Peyer's patch (tissue), 4 donors: ENCODE measurements at regions not wholly inside any gene's neighbourhood (a gene's known extent, or its start where the extent isn't known, plus 50 kb on each side); places are given as distances from the start of the nearest gene placed in this dataset.

Source experiments
- DNase-seq, 3 donors: peaks; one replicate each; pipeline ENCODE4 v3.0.0-alpha.2; 2017 to 2019
- H3K27ac ChIP-seq, 4 donors: fragments of 200-600 bp; sonication (generic); one replicate each; pipeline ENCODE4 v1.5.1; 2016 to 2019
- H3K27me3 ChIP-seq, 2 donors: fragments of 200-600 bp; sonication (generic); one replicate each; pipeline ENCODE4 v1.5.1; 2019
- H3K36me3 ChIP-seq, 3 donors: fragments of 200-600 bp; sonication (generic); one replicate each; pipeline ENCODE4 v1.5.1; 2016 to 2019
- H3K4me1 ChIP-seq, 4 donors: fragments of 200-600 bp; sonication (generic); one replicate each; pipeline ENCODE4 v1.5.1; 2016 to 2019
- H3K4me3 ChIP-seq, 4 donors: fragments of 200-600 bp; sonication (generic); 1 replicate in 3 of 4; 2 replicates in 1 of 4; pipeline ENCODE4 v1.5.1; 2016 to 2019; ENCODE audit warnings: mild to moderate bottlenecking in 1 of 4
- H3K9me3 ChIP-seq, 4 donors: fragments of 200-600 bp; sonication (generic); one replicate each; pipeline ENCODE4 v1.5.1; 2016 to 2019; ENCODE audit warnings: mild to moderate bottlenecking in 1 of 4
- POLR2A ChIP-seq, 2 donors: fragments of 450-650 bp; IDR thresholded peaks; one replicate each; pipeline ENCODE4 v1.5.1; 2017; ENCODE audit warnings: antibody characterized with exemption in 2 of 2, mild to moderate bottlenecking in 2 of 2, moderate library complexity in 2 of 2
- TF ChIP-seq, protein P1 (sequence below), 6 experiments: fragments of 450-650 bp in 4 of 6; fragments of 200-600 bp in 2 of 6; sonication (generic) in 1 of 6; IDR thresholded peaks; one replicate each; pipeline ENCODE4 v1.5.1; 2017 to 2019; ENCODE audit warnings: antibody characterized with exemption in 6 of 6, mild to moderate bottlenecking in 3 of 6, moderate library complexity in 1 of 6

DNA sequence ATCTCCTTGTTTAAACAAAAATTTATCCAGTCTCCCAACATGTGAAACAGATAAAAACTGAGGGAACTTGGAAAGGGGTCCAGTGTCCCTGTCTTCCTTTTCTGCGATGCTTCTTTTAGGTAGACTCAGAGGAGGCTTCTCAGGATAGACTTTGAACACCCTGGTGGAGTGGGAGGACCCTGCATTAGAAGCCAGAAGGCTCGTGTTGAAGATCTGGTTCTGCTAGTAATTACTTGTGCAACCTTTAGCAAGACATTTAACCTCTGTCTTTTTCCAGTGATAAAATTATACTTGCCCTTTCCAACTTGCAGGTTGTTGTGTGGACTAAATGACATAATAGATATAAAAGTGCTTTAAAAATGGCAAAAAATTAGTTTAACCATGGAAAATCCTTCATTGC is 67.1 kb upstream of the PREP start:
- Histone ChIP-seq H3K27ac (no peak overlapping the region), H3K4me3 (no peak overlapping the region), H3K36me3 (no peaks in the 10 kb centered on the region), H3K27me3 (no peaks in the 10 kb centered on the region), H3K9me3 (peaks cover 0 to 8% (median 0%) of the 10 kb centered on the region in 4 donors), H3K4me1 (no peaks in the 10 kb centered on the region)
- TF ChIP-seq POLR2A (IDR thresholded peaks at IDR 0.05) = no peak
- TF ChIP-seq, protein P1, sequence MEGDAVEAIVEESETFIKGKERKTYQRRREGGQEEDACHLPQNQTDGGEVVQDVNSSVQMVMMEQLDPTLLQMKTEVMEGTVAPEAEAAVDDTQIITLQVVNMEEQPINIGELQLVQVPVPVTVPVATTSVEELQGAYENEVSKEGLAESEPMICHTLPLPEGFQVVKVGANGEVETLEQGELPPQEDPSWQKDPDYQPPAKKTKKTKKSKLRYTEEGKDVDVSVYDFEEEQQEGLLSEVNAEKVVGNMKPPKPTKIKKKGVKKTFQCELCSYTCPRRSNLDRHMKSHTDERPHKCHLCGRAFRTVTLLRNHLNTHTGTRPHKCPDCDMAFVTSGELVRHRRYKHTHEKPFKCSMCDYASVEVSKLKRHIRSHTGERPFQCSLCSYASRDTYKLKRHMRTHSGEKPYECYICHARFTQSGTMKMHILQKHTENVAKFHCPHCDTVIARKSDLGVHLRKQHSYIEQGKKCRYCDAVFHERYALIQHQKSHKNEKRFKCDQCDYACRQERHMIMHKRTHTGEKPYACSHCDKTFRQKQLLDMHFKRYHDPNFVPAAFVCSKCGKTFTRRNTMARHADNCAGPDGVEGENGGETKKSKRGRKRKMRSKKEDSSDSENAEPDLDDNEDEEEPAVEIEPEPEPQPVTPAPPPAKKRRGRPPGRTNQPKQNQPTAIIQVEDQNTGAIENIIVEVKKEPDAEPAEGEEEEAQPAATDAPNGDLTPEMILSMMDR (IDR thresholded peaks at IDR 0.05) = no peak
- no peak for DNase-seq

DNA sequence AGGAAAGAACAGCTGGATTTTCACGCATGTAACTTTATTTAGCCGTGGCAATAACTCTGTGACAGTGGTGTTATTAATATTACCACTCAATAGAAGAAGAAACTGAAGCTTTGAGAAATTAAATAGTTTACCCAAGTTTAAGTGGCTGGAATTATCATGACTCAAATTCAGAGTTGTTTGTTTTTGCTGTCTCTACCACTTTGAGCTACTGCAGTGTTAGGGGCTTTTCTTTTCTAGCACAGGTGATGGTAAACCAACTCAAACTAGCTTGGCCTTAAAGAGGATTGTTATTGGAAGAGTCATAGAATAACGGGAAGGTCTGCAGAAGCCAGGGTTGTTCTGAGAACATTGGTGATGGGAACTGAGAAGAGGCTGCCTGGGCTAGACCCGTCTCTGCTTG is 66.0 kb upstream of the PREP start:
- no peaks in the 10 kb centered on the region for H3K4me1 ChIP-seq
- TF ChIP-seq POLR2A (IDR thresholded peaks at IDR 0.05) = no peak
- TF ChIP-seq, protein P1 (IDR thresholded peaks at IDR 0.05) = no peak

DNA sequence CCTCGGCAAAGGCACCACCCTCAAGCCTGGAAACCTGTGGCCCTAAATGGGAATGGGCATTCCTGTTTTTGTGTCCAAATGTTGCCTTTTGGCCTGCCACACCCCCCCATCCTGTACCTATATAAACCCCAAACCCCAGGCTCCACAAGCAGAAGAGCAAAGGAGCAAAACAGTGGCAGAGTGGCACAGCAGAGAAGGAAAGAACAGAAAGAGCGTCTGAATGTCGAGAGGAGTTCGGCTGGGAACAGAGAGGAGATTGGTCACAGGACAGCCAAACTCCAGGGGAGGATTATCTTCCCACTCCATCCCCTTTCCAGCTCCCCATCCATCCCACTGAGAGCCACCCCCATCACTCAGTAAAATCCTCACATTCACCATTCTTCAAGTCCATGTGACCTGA is 58.0 kb upstream of the PREP start:
- H3K27me3 ChIP-seq = no peaks in the 10 kb centered on the region
- no peaks in the 10 kb centered on the region for H3K36me3 ChIP-seq
- TF ChIP-seq, protein P1 (IDR thresholded peaks at IDR 0.05) = no peak
- no peak for TF ChIP-seq POLR2A (IDR thresholded peaks at IDR 0.05)
- no peak for DNase-seq
- H3K9me3 ChIP-seq = peaks cover 0 to 5% (median 0%) of the 10 kb centered on the region in 4 donors
- no peaks in the 10 kb centered on the region for H3K4me1 ChIP-seq
- no peak overlapping the region for H3K4me3 ChIP-seq
- no peak overlapping the region for H3K27ac ChIP-seq

More for the DNA sequence above, 66.0 kb upstream of the PREP start:
- Histone ChIP-seq H3K27ac (no peak overlapping the region), H3K9me3 (peaks cover 0 to 8% (median 0%) of the 10 kb centered on the region in 4 donors), H3K36me3 (no peaks in the 10 kb centered on the region), H3K4me3 (no peak overlapping the region), H3K27me3 (no peaks in the 10 kb centered on the region)
- no peak for DNase-seq

DNA sequence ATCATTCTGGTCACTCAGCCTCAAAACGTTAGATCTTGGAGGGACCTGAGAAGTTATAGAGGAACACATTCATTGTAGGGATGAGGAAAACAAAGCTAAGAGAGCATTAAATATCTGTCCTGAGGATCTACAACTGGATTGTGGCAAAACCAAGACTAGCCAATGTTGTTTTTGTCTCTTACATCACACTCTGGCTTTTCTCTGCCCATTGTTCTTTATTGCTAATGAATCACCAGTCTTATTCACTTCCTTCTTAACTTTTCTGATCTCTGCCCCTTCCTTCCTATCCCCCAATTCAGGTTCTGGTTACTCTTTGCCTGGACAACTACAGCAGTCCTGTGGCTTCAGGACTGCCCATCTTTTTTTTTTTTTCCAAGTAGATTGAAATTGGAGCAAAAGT is 57.0 kb upstream of the PREP start:
- Histone ChIP-seq H3K9me3 (no peaks in the 10 kb centered on the region), H3K27ac (no peak overlapping the region), H3K27me3 (no peaks in the 10 kb centered on the region), H3K36me3 (no peaks in the 10 kb centered on the region), H3K4me1 (no peaks in the 10 kb centered on the region), H3K4me3 (no peak overlapping the region)
- DNase-seq = no peak
- TF ChIP-seq POLR2A (IDR thresholded peaks at IDR 0.05) = no peak
- TF ChIP-seq, protein P1 (IDR thresholded peaks at IDR 0.05) = no peak

DNA sequence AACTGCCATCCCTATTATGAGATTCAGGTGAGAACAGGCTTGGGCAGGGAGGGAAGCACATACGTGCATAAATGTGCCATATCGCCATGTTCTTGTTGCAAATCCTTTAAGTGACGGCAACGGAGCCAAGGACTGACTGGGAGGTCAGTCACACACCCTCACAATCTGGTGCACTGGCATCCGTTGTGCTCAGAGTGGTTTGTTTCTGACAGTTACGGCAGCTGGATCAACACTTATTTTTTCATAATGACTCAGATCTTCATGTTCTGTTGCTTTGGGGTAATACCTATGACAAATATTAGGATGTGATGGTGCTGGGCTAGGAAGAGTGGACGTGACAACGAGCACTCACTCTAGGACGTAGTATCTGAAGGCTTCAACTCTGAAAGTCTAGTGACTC is 56.2 kb upstream of the PREP start:
- no peak for DNase-seq
- no peaks in the 10 kb centered on the region for H3K4me1 ChIP-seq
- no peak overlapping the region for H3K27ac ChIP-seq
- no peaks in the 10 kb centered on the region for H3K27me3 ChIP-seq
- no peaks in the 10 kb centered on the region for H3K9me3 ChIP-seq
- H3K4me3 ChIP-seq = no peak overlapping the region
- TF ChIP-seq, protein P1 (IDR thresholded peaks at IDR 0.05) = no peak
- TF ChIP-seq POLR2A (IDR thresholded peaks at IDR 0.05) = no peak
- H3K36me3 ChIP-seq = no peaks in the 10 kb centered on the region

DNA sequence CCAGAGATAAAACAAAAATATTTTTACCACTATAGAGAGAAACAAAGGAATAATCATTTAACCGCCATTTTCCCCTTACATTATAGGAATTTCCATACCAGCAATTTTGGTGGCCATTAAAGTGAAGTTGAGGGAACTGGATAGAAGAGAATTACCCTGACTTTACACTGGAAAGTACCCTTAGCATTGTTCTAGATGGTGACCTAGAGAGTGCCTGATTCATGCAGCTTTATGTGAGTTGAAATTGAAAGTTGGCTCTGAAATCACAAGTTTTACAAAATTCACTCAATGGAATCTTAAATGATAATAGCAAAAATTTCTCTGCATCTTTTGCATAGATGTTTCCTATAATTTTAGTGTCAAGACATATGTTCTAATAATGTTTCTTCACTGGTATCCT is 55.7 kb upstream of the PREP start:
- no peaks in the 10 kb centered on the region for H3K9me3 ChIP-seq
- H3K4me3 ChIP-seq = no peak overlapping the region
- no peak for DNase-seq
- no peak overlapping the region for H3K27ac ChIP-seq
- H3K36me3 ChIP-seq = no peaks in the 10 kb centered on the region
- no peaks in the 10 kb centered on the region for H3K27me3 ChIP-seq
- H3K4me1 ChIP-seq = no peaks in the 10 kb centered on the region
- TF ChIP-seq, protein P1 (IDR thresholded peaks at IDR 0.05) = no peak
- TF ChIP-seq POLR2A (IDR thresholded peaks at IDR 0.05) = no peak
